IPS-20b (cell line): ENCODE measurements at regions not wholly inside any gene's neighbourhood (a gene's known extent, or its start where the extent isn't known, plus 50 kb on each side); places are given as distances from the start of the nearest gene placed in this dataset.

Experiments used
- H3K27ac ChIP-seq: one replicate; pipeline ENCODE4 v1.5.1; 2013; ENCODE audit warnings: low read length
- H3K27me3 ChIP-seq: 2 replicates; pipeline ENCODE4 v1.6.1; 2013; ENCODE audit warnings: mild to moderate bottlenecking, low read length, inconsistent platforms; ENCODE audit not compliant: insufficient read depth
- H3K36me3 ChIP-seq: 2 replicates; pipeline ENCODE4 v1.6.1; 2013; ENCODE audit warnings: low read depth, mild to moderate bottlenecking, inconsistent platforms, low read length, moderate library complexity; ENCODE audit not compliant: insufficient read depth
- H3K4me1 ChIP-seq: 2 replicates; pipeline ENCODE4 v1.6.1; 2013; ENCODE audit warnings: mild to moderate bottlenecking, control low read depth, inconsistent platforms, low read length, moderate library complexity; ENCODE audit not compliant: insufficient read depth
- H3K4me3 ChIP-seq: 2 replicates; pipeline ENCODE4 v1.5.1; 2013; ENCODE audit warnings: mild to moderate bottlenecking, low read length, inconsistent platforms
- H3K9ac ChIP-seq: 2 replicates; pipeline ENCODE4 v1.6.1; 2013; ENCODE audit warnings: low read depth, mild to moderate bottlenecking, inconsistent platforms, low read length, moderate library complexity
- H3K9me3 ChIP-seq: 2 replicates; pipeline ENCODE4 v1.6.1; 2013; ENCODE audit warnings: mild to moderate bottlenecking, low read depth, low read length, inconsistent platforms; ENCODE audit not compliant: insufficient read depth

- no peak overlapping the region for H3K27ac ChIP-seq
- H3K9me3 ChIP-seq, result peaks cover under 1% of the 10 kb centered on the region; the same call in 1 of the 2 replicates
- no peak overlapping the region for H3K9ac ChIP-seq
- H3K4me3 ChIP-seq, result no peak overlapping the region
- H3K36me3 ChIP-seq, result no peaks in the 10 kb centered on the region
- peaks cover 8% of the 10 kb centered on the region for H3K4me1 ChIP-seq
- H3K27me3 ChIP-seq, result no peaks in the 10 kb centered on the region
These were observed 358.0 kb upstream of the POU1F1 start for GRCh38 chr3:87634426-87634825.

GRCh38 chr3:87627316-87627715, 350.9 kb upstream of the POU1F1 start:
- no peaks in the 10 kb centered on the region for H3K36me3 ChIP-seq
- H3K4me1 ChIP-seq, result no peaks in the 10 kb centered on the region
- no peak overlapping the region for H3K9ac ChIP-seq
- peaks cover 7% of the 10 kb centered on the region; the same call in 1 of the 2 replicates for H3K9me3 ChIP-seq
- no peak overlapping the region for H3K27ac ChIP-seq
- H3K4me3 ChIP-seq, result no peak overlapping the region
- no peaks in the 10 kb centered on the region for H3K27me3 ChIP-seq

- peaks cover 7% of the 10 kb centered on the region; the same call in 1 of the 2 replicates for H3K9me3 ChIP-seq
- H3K27ac ChIP-seq, result no peak overlapping the region
- H3K4me1 ChIP-seq, result no peaks in the 10 kb centered on the region
- no peaks in the 10 kb centered on the region for H3K27me3 ChIP-seq
- H3K4me3 ChIP-seq, result no peak overlapping the region
- no peak overlapping the region for H3K9ac ChIP-seq
- H3K36me3 ChIP-seq, result no peaks in the 10 kb centered on the region
These were observed 350.2 kb upstream of the POU1F1 start for GRCh38 chr3:87626546-87626945.

- H3K9ac ChIP-seq, result no peak overlapping the region
- no peak overlapping the region for H3K4me3 ChIP-seq
- H3K27me3 ChIP-seq, result no peaks in the 10 kb centered on the region
- H3K4me1 ChIP-seq, result no peaks in the 10 kb centered on the region
- no peaks in the 10 kb centered on the region for H3K36me3 ChIP-seq
- no peak overlapping the region for H3K27ac ChIP-seq
- peaks cover 7% of the 10 kb centered on the region; the same call in 1 of the 2 replicates for H3K9me3 ChIP-seq
These were observed 349.5 kb upstream of the POU1F1 start for GRCh38 chr3:87625876-87626275.

- Histone ChIP-seq H3K4me1 (no peaks in the 10 kb centered on the region), H3K4me3 (no peak overlapping the region), H3K27me3 (no peaks in the 10 kb centered on the region), H3K9ac (no peak overlapping the region), H3K36me3 (no peaks in the 10 kb centered on the region), H3K9me3 (peaks cover 7% of the 10 kb centered on the region; the same call in 1 of the 2 replicates), H3K27ac (no peak overlapping the region)
These were observed 348.5 kb upstream of the POU1F1 start for GRCh38 chr3:87624860-87625259.

GRCh38 chr3:87621667-87622066, 345.3 kb upstream of the POU1F1 start:
- Histone ChIP-seq H3K27me3 (no peaks in the 10 kb centered on the region), H3K27ac (no peak overlapping the region), H3K4me1 (no peaks in the 10 kb centered on the region), H3K9me3 (peaks cover 3% of the 10 kb centered on the region; the same call in 1 of the 2 replicates), H3K9ac (no peak overlapping the region), H3K36me3 (no peaks in the 10 kb centered on the region), H3K4me3 (no peak overlapping the region)

- H3K9me3 ChIP-seq, result peaks cover 27% of the 10 kb centered on the region
- H3K4me1 ChIP-seq, result no peaks in the 10 kb centered on the region
- H3K36me3 ChIP-seq, result no peaks in the 10 kb centered on the region
- H3K4me3 ChIP-seq, result no peak overlapping the region
- H3K27me3 ChIP-seq, result no peaks in the 10 kb centered on the region
- no peak overlapping the region for H3K9ac ChIP-seq
- no peak overlapping the region for H3K27ac ChIP-seq
These were observed 339.1 kb upstream of the POU1F1 start for GRCh38 chr3:87615506-87615905.

GRCh38 chr3:87614998-87615397, 338.6 kb upstream of the POU1F1 start:
- Histone ChIP-seq H3K27ac (no peak overlapping the region), H3K36me3 (no peaks in the 10 kb centered on the region), H3K9ac (no peak overlapping the region), H3K4me3 (no peak overlapping the region), H3K27me3 (no peaks in the 10 kb centered on the region), H3K9me3 (peaks cover 27% of the 10 kb centered on the region), H3K4me1 (no peaks in the 10 kb centered on the region)

GRCh38 chr3:87607234-87607633, 330.9 kb upstream of the POU1F1 start:
- H3K27me3 ChIP-seq, result no peaks in the 10 kb centered on the region
- no peak overlapping the region for H3K4me3 ChIP-seq
- H3K9ac ChIP-seq, result no peak overlapping the region
- no peaks in the 10 kb centered on the region for H3K36me3 ChIP-seq
- no peak overlapping the region for H3K27ac ChIP-seq
- no peaks in the 10 kb centered on the region for H3K4me1 ChIP-seq
- H3K9me3 ChIP-seq, result peaks cover 24% of the 10 kb centered on the region; the same call in 1 of the 2 replicates

- Histone ChIP-seq H3K36me3 (no peaks in the 10 kb centered on the region), H3K27me3 (no peaks in the 10 kb centered on the region), H3K9ac (no peak overlapping the region), H3K27ac (no peak overlapping the region), H3K9me3 (peaks cover 18% of the 10 kb centered on the region), H3K4me1 (no peaks in the 10 kb centered on the region), H3K4me3 (no peak overlapping the region)
These were observed 319.4 kb upstream of the POU1F1 start for GRCh38 chr3:87595798-87596197.

- H3K36me3 ChIP-seq, result no peaks in the 10 kb centered on the region
- no peak overlapping the region for H3K4me3 ChIP-seq
- no peak overlapping the region for H3K9ac ChIP-seq
- H3K27ac ChIP-seq, result no peak overlapping the region
- no peaks in the 10 kb centered on the region for H3K9me3 ChIP-seq
- no peaks in the 10 kb centered on the region for H3K4me1 ChIP-seq
- H3K27me3 ChIP-seq, result no peaks in the 10 kb centered on the region
These were observed 304.9 kb upstream of the POU1F1 start for GRCh38 chr3:87581240-87581639.

- Histone ChIP-seq H3K9me3 (no peaks in the 10 kb centered on the region), H3K27me3 (no peaks in the 10 kb centered on the region), H3K4me3 (no peak overlapping the region), H3K9ac (no peak overlapping the region), H3K36me3 (no peaks in the 10 kb centered on the region), H3K27ac (no peak overlapping the region), H3K4me1 (no peaks in the 10 kb centered on the region; the same call in 1 of the 2 replicates)
These were observed 300.4 kb upstream of the POU1F1 start for GRCh38 chr3:87576752-87577151.
